ENCODE measurements at regions not wholly inside any gene's neighbourhood (a gene's known extent, or its start where the extent isn't known, plus 50 kb on each side); places are given as distances from the start of the nearest gene placed in this dataset.

GRCh38 chr13:33645591-33646554, 172.1 kb upstream of the RFC3 start:
- H4K20me1 ChIP-seq (ENCODE audit: insufficient read depth, low read length), result no peaks in the 10 kb centered on the region
- peaks cover 34% of the 10 kb centered on the region for H3K4me1 ChIP-seq (ENCODE audit: low read length)
- H3K79me2 ChIP-seq (ENCODE audit: low read length), result no peaks in the 10 kb centered on the region
- no peak overlapping the region for H3K9ac ChIP-seq (ENCODE audit: low read length)
- H3K4me2 ChIP-seq (ENCODE audit: low read length), result peak overlapping the region; percentile 49
- H3K27ac ChIP-seq (ENCODE audit: low read length), result no peak overlapping the region
- no peaks in the 10 kb centered on the region for H3K36me3 ChIP-seq (replicated peaks; ENCODE audit: low read depth, low read length)
- no peak overlapping the region for H2AFZ ChIP-seq (ENCODE audit: low read depth, low read length)
- H3K4me3 ChIP-seq (ENCODE audit: low read length), result peak overlapping the region; percentile 2; the same call in 1 of the 2 replicates
- H3K27me3 ChIP-seq (ENCODE audit: low read depth, low read length), result no peaks in the 10 kb centered on the region
- H3K9me3 ChIP-seq (ENCODE audit: insufficient read depth, low read length), result no peaks in the 10 kb centered on the region
- TF ChIP-seq CTCF (IDR thresholded peaks at IDR 0.05; ENCODE audit: low read depth, low read length), result no peak
- TF ChIP-seq EZH2phosphoT487 (IDR thresholded peaks at IDR 0.05; ENCODE audit: low read depth), result no peak

GRCh38 chr13:33649212-33649878, 168.6 kb upstream of the RFC3 start:
- H3K36me3 ChIP-seq (replicated peaks; ENCODE audit: low read depth, low read length), result no peaks in the 10 kb centered on the region
- H3K27ac ChIP-seq (ENCODE audit: low read length), result no peak overlapping the region
- no peak overlapping the region for H3K4me2 ChIP-seq (ENCODE audit: low read length)

GRCh38 chr13:33651766-33652165, 166.2 kb upstream of the RFC3 start:
- H3K9me3 ChIP-seq (ENCODE audit: insufficient read depth, low read length), result no peaks in the 10 kb centered on the region
- H3K36me3 ChIP-seq (replicated peaks; ENCODE audit: low read depth, low read length), result no peaks in the 10 kb centered on the region
- no peak overlapping the region for H3K4me2 ChIP-seq (ENCODE audit: low read length)
- H3K4me3 ChIP-seq (ENCODE audit: low read length), result no peak overlapping the region
- no peak overlapping the region for H2AFZ ChIP-seq (ENCODE audit: low read depth, low read length)
- no peak overlapping the region for H3K9ac ChIP-seq (ENCODE audit: low read length)
- H3K4me1 ChIP-seq (ENCODE audit: low read length), result no peaks in the 10 kb centered on the region
- TF ChIP-seq CTCF (IDR thresholded peaks at IDR 0.05; ENCODE audit: low read depth, low read length) (no peak), EZH2phosphoT487 (IDR thresholded peaks at IDR 0.05; ENCODE audit: low read depth) (no peak)
- no peaks in the 10 kb centered on the region for H3K79me2 ChIP-seq (ENCODE audit: low read length)
- H3K27me3 ChIP-seq (ENCODE audit: low read depth, low read length), result peaks cover 14% of the 10 kb centered on the region; the same call in 1 of the 2 replicates
- no peaks in the 10 kb centered on the region for H4K20me1 ChIP-seq (ENCODE audit: insufficient read depth, low read length)
- no peak overlapping the region for H3K27ac ChIP-seq (ENCODE audit: low read length)

More at GRCh38 chr13:33649212-33649878, 168.6 kb upstream of the RFC3 start:
- H4K20me1 ChIP-seq (ENCODE audit: insufficient read depth, low read length), result no peaks in the 10 kb centered on the region
- no peaks in the 10 kb centered on the region for H3K79me2 ChIP-seq (ENCODE audit: low read length)
- H3K4me3 ChIP-seq (ENCODE audit: low read length), result no peak overlapping the region
- H3K4me1 ChIP-seq (ENCODE audit: low read length), result peaks cover 22% of the 10 kb centered on the region
- no peak for TF ChIP-seq CTCF (IDR thresholded peaks at IDR 0.05; ENCODE audit: low read depth, low read length)
- no peak for TF ChIP-seq EZH2phosphoT487 (IDR thresholded peaks at IDR 0.05; ENCODE audit: low read depth)
- 0 out of 2 replicates have a peak, but pooled peaks cover 5% of the 10 kb centered on the region for H3K27me3 ChIP-seq (ENCODE audit: low read depth, low read length)
- no peaks in the 10 kb centered on the region for H3K9me3 ChIP-seq (ENCODE audit: insufficient read depth, low read length)
- no peak overlapping the region for H2AFZ ChIP-seq (ENCODE audit: low read depth, low read length)
- H3K9ac ChIP-seq (ENCODE audit: low read length), result no peak overlapping the region

GRCh38 chr13:33657274-33657673, 160.7 kb upstream of the RFC3 start:
- Histone ChIP-seq H2AFZ (ENCODE audit: low read depth, low read length) (no peak overlapping the region), H3K9ac (ENCODE audit: low read length) (no peak overlapping the region), H3K4me1 (ENCODE audit: low read length) (peaks cover 10% of the 10 kb centered on the region), H3K79me2 (ENCODE audit: low read length) (no peaks in the 10 kb centered on the region), H3K9me3 (ENCODE audit: insufficient read depth, low read length) (no peaks in the 10 kb centered on the region), H3K36me3 (replicated peaks; ENCODE audit: low read depth, low read length) (no peaks in the 10 kb centered on the region), H3K4me2 (ENCODE audit: low read length) (no peak overlapping the region), H3K27me3 (ENCODE audit: low read depth, low read length) (peaks cover 14% of the 10 kb centered on the region; the same call in 1 of the 2 replicates), H3K4me3 (ENCODE audit: low read length) (no peak overlapping the region), H4K20me1 (ENCODE audit: insufficient read depth, low read length) (no peaks in the 10 kb centered on the region), H3K27ac (ENCODE audit: low read length) (no peak overlapping the region)
- no peak for TF ChIP-seq EZH2phosphoT487 (IDR thresholded peaks at IDR 0.05; ENCODE audit: low read depth)
- TF ChIP-seq CTCF (IDR thresholded peaks at IDR 0.05; ENCODE audit: low read depth, low read length), result no peak
